ENCODE measurements at regions not wholly inside any gene's neighbourhood (a gene's known extent, or its start where the extent isn't known, plus 50 kb on each side); places are given as distances from the start of the nearest gene placed in this dataset.

DNA sequence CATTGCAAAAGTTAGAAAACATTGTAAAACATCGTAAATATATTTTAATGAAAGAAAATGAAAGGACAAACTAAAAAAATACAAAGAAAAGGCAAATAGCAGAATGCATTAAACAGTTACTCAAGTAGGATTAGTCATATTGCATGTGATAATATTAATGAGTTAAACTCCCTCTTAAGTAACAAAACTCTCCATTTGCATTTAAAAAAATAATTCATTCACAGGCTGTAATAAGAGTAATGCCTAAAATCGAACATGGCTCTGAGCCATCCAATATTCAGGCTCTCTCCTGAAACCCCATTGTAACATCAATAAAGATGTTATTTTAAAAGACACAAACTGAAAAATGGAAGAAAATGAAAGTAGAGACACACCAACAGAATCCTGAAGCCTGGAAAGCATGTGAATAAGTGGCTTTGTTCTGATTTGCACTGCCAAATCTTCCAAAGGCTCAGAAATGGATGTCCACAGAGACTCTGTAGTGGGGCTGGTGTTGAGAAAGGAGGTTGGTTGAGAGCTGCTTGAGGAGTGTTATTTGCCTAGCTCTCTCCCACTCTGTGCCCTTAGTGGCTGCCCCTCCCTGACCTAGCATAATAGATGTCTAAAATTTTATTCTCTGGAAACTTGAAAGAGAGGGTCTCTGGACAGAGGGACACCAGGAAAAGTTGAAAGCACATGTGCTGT, 268.3 kb upstream of the MEOX2 start:
- in situ Hi-C loops (cut with HindIII; ENCODE audit: low sequenced_read_pairs) = no loop called here
- DNase-seq (ENCODE audit: low read depth) = no peak
- no peak overlapping the region for H3K4me3 ChIP-seq (ENCODE audit: low read depth, low read length)
- TF ChIP-seq, protein P1, sequence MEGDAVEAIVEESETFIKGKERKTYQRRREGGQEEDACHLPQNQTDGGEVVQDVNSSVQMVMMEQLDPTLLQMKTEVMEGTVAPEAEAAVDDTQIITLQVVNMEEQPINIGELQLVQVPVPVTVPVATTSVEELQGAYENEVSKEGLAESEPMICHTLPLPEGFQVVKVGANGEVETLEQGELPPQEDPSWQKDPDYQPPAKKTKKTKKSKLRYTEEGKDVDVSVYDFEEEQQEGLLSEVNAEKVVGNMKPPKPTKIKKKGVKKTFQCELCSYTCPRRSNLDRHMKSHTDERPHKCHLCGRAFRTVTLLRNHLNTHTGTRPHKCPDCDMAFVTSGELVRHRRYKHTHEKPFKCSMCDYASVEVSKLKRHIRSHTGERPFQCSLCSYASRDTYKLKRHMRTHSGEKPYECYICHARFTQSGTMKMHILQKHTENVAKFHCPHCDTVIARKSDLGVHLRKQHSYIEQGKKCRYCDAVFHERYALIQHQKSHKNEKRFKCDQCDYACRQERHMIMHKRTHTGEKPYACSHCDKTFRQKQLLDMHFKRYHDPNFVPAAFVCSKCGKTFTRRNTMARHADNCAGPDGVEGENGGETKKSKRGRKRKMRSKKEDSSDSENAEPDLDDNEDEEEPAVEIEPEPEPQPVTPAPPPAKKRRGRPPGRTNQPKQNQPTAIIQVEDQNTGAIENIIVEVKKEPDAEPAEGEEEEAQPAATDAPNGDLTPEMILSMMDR (IDR thresholded peaks at IDR 0.05; ENCODE audit: low read depth, low read length, missing control alignments) = no peak

DNA sequence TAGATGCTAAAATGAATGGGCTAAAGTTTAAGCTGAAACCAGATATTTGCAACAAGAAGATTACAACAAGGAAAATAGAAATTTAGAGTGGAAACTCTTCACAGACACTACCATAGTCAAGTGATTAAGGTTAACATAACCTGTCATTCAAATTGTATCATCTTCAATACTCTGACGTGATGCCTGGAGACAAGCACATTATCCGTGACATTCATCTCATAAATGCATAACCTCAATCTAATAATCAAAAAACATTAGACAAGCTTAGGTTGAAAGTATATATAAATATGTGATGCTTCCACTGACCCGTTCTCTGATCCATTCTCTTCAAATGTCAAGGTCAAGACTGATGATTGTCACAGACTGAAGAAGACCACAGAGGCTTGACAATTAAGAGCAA, 263.8 kb upstream of the MEOX2 start:
- TF ChIP-seq, protein P1 (IDR thresholded peaks at IDR 0.05; ENCODE audit: low read depth, low read length, missing control alignments) = no peak
- in situ Hi-C loops (cut with HindIII; ENCODE audit: low sequenced_read_pairs) = no loop called here
- DNase-seq (ENCODE audit: low read depth) = no peak
- no peak overlapping the region for H3K4me3 ChIP-seq (ENCODE audit: low read depth, low read length)

DNA sequence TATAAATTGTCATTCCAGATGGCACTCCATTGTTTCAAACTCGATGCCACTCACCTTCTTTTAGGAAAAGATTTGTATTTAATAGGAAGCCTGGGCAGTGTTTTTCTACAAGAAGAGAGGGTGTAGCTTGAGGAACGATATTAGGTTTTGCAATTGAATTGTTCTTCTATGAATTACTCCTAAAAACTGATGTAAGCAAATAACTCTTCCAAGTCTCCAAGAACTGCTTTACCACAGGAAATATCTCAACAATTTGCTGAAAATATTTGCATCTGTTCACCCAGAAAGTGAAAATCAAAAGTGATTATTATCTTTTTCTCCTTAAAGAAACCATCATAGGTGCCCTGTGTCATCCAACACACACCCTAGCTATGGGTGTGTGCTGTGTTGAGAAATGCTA, 261.3 kb upstream of the MEOX2 start:
- TF ChIP-seq, protein P1 (IDR thresholded peaks at IDR 0.05; ENCODE audit: low read depth, low read length, missing control alignments) = no peak
- H3K4me3 ChIP-seq (ENCODE audit: low read depth, low read length) = no peak overlapping the region
- DNase-seq (ENCODE audit: low read depth) = no peak
- in situ Hi-C loops (cut with HindIII; ENCODE audit: low sequenced_read_pairs) = no loop called here

DNA sequence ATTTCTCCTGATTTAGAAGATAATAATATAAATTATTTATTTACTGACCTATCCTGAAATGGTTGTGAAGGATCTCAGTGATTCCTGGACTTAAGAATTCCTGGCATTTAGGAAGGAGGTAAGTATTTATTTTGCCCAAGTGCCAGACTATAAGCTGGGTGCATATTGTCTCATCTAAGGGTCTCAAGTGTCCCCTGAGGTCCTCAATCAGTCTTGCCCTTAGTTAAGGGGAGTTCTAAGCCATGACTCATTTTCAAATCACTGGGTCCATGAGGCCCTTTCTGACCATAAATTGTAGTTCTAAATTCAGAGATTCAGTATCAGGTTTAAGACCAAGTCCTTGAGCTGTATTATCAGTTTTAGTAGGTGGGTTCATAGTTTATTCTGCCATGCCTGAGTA, 251.6 kb upstream of the MEOX2 start:
- TF ChIP-seq, protein P1 (IDR thresholded peaks at IDR 0.05; ENCODE audit: low read depth, low read length, missing control alignments) = no peak
- in situ Hi-C loops (cut with HindIII; ENCODE audit: low sequenced_read_pairs) = no loop called here
- no peak overlapping the region for H3K4me3 ChIP-seq (ENCODE audit: low read depth, low read length)
- no peak for DNase-seq (ENCODE audit: low read depth)

DNA sequence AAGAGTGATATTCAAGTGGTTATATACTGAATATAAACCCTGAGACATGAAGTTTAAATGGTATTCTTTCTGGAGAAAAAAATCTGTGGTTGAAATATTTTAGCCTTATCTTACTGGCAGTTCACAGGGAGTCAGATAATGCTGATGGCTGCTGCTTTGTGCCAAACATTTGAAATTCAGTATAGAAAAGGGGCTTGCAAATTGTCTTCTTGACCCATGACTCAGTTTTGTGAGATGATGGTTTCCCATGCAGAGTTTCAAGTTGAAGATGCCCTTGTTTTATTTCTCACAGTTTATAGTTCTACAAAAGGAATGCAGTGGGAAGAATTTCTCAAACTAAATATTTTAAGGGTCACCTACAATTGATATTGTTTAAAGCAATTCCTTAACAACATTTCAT, 251.1 kb upstream of the MEOX2 start:
- DNase-seq (ENCODE audit: low read depth) = no peak
- in situ Hi-C loops (cut with HindIII; ENCODE audit: low sequenced_read_pairs) = no loop called here
- no peak overlapping the region for H3K4me3 ChIP-seq (ENCODE audit: low read depth, low read length)
- TF ChIP-seq, protein P1 (IDR thresholded peaks at IDR 0.05; ENCODE audit: low read depth, low read length, missing control alignments) = no peak

DNA sequence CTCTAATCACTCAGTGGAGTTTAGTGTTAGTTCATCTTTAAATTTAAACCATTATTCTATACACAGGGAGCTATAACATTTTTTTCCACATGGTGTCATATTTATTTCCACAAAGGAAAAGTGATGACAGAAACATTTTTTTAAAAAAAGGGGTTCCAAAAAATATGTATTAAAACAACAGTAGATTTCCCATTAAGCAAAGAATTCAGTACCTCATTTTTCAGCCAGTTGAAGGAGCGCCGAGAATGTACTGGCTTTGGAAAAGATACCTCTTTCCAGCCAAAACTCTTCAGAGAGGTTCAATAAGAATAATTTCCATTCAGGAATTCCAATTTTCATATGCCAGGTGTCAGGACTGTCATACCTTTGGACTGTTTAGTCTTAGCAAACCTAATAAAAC, 250.5 kb upstream of the MEOX2 start:
- TF ChIP-seq, protein P1 (IDR thresholded peaks at IDR 0.05; ENCODE audit: low read depth, low read length, missing control alignments) = no peak
- no peak overlapping the region for H3K4me3 ChIP-seq (ENCODE audit: low read depth, low read length)
- in situ Hi-C loops (cut with HindIII; ENCODE audit: low sequenced_read_pairs) = no loop called here
- DNase-seq (ENCODE audit: low read depth) = no peak

Data from astrocyte of the cerebellum (primary cell).